WI38 (cell line): ENCODE measurements at regions not wholly inside any gene's neighbourhood (a gene's known extent, or its start where the extent isn't known, plus 50 kb on each side); places are given as distances from the start of the nearest gene placed in this dataset.
"Not testable (repeated sequence)": the region's sequence is repeated elsewhere in the genome, so short reads cannot be mapped to it uniquely, and the experiment has no call there.

Source experiments
- H3K4me3 ChIP-seq: 2 replicates; pipeline ENCODE4 v1.5.1; 2011; ENCODE audit warnings: low read depth, mild to moderate bottlenecking, control low read depth, low read length
- CTCF ChIP-seq: IDR thresholded peaks from 2 replicates; pipeline ENCODE4 v1.5.1; 2012; ENCODE audit warnings: low read depth, mild to moderate bottlenecking, control low read depth, low read length

GRCh38 chr3:86381247-86381646 is 609.7 kb downstream of the VGLL3 start:
- no peak for TF ChIP-seq CTCF
- no peak overlapping the region for H3K4me3 ChIP-seq

- H3K4me3 ChIP-seq, result no peak overlapping the region
- TF ChIP-seq CTCF, result no peak
Observed at GRCh38 chr3:86379280-86379679, 611.7 kb downstream of the VGLL3 start.

GRCh38 chr3:86378829-86379228 is 612.1 kb downstream of the VGLL3 start:
- H3K4me3 ChIP-seq, result no peak overlapping the region
- no peak for TF ChIP-seq CTCF

GRCh38 chr3:86335566-86335965 is 655.4 kb downstream of the VGLL3 start:
- not testable (repeated sequence) for H3K4me3 ChIP-seq

GRCh38 chr3:86333636-86334035 is 657.3 kb downstream of the VGLL3 start:
- no peak for TF ChIP-seq CTCF
- no peak overlapping the region for H3K4me3 ChIP-seq

- TF ChIP-seq CTCF, result no peak
- no peak overlapping the region for H3K4me3 ChIP-seq
Observed at GRCh38 chr3:86303935-86304334, 687.0 kb downstream of the VGLL3 start.

GRCh38 chr3:86282106-86282787 is 708.7 kb downstream of the VGLL3 start:
- H3K4me3 ChIP-seq, result no peak overlapping the region
- TF ChIP-seq CTCF, result no peak
